Stomach (tissue), 4 donors: ENCODE measurements at regions not wholly inside any gene's neighbourhood (a gene's known extent, or its start where the extent isn't known, plus 50 kb on each side); places are given as distances from the start of the nearest gene placed in this dataset.

Source experiments
- CTCF ChIP-seq, 7 experiments: fragments of 450-650 bp in 4 of 7; fragments of 200-600 bp in 3 of 7; sonication (generic) in 3 of 7; IDR thresholded peaks; one replicate each; pipeline ENCODE4 v1.5.1; 2016 to 2019; ENCODE audit warnings: antibody characterized with exemption in 7 of 7, control low read depth in 2 of 7, mild to moderate bottlenecking in 1 of 7
- EP300 ChIP-seq: sonication (generic); formaldehyde crosslinking; IDR thresholded peaks from one replicate; pipeline ENCODE4 v1.6.1; 2017; ENCODE audit warnings: antibody characterized with exemption
- POLR2A ChIP-seq, 4 donors: fragments of 450-650 bp; IDR thresholded peaks; one replicate each; pipeline ENCODE4 v1.6.1; 2016; ENCODE audit warnings: antibody characterized with exemption in 4 of 4, control low read depth in 2 of 4, mild to moderate bottlenecking in 1 of 4, moderate library complexity in 1 of 4
- POLR2AphosphoS5 ChIP-seq, 3 donors: sonication (generic); formaldehyde crosslinking; IDR thresholded peaks; one replicate each; pipeline ENCODE4 v1.6.1; 2016; ENCODE audit warnings: antibody characterized with exemption in 3 of 3

GRCh38 chr13:88651531-88651930 is 980.4 kb downstream of the SLITRK5 start:
- no peak for TF ChIP-seq POLR2A (IDR thresholded peaks at IDR 0.05)
- no peak for TF ChIP-seq CTCF (IDR thresholded peaks at IDR 0.05)
- TF ChIP-seq POLR2AphosphoS5 (IDR thresholded peaks at IDR 0.05), result no peak
- TF ChIP-seq EP300, result no peak
